IMR-90 (cell line): ENCODE measurements at regions not wholly inside any gene's neighbourhood (a gene's known extent, or its start where the extent isn't known, plus 50 kb on each side); places are given as distances from the start of the nearest gene placed in this dataset.

ENCODE experiments used
- ATAC-seq: fragments of 200-7000 bp; cut with Tn5 transposase; 2 replicates; pipeline ENCODE4 v1.9.1; 2020; ENCODE audit warnings: low read depth, mild to moderate bottlenecking, moderate library complexity
- BruUV-seq: library from RNA; stranded (reverse); fragments of 400-500 nt; replicated peaks from 2 replicates; lab custom pipeline; 2021; lab: Mats Ljungman, UMichigan
- CTCF ChIA-PET: fragments of 300-600 bp; formaldehyde crosslinking; extraction: SDS; loops from one replicate; lab custom pipeline; 2021; ENCODE audit warnings: antibody characterized with exemption; lab: Yijun Ruan, JAX
- POLR2A ChIA-PET: fragments of 300-600 bp; sonication (Branson Sonifier 250); formaldehyde crosslinking; loops from one replicate; lab custom pipeline; 2022; ENCODE audit warnings: antibody characterized with exemption; ENCODE audit not compliant: unreplicated experiment; lab: Charles Lee
- DNase-seq: peaks from one replicate; pipeline ENCODE4 v3.0.0; 2013
- H2AFZ ChIP-seq: replicated peaks from 2 replicates; pipeline ENCODE3; 2013; ENCODE audit warnings: low read length, mild to moderate bottlenecking; ENCODE audit not compliant: poor library complexity
- H2AK5ac ChIP-seq: 2 replicates; pipeline ENCODE4 v1.6.1; 2013; ENCODE audit warnings: low read depth, low read length, inconsistent platforms
- H2AK9ac ChIP-seq: replicated peaks from 2 replicates; pipeline ENCODE3; 2013; ENCODE audit warnings: mild to moderate bottlenecking, low read depth, low read length, moderate library complexity; ENCODE audit not compliant: poor library complexity
- H2BK120ac ChIP-seq: 2 replicates; pipeline ENCODE4 v1.6.1; 2013; ENCODE audit warnings: low read depth, low read length, inconsistent platforms
- H2BK15ac ChIP-seq: 3 replicates; pipeline ENCODE4 v1.6.1; 2013; ENCODE audit warnings: low read depth, low read length, inconsistent platforms
- H2BK20ac ChIP-seq: 2 replicates; pipeline ENCODE4 v1.6.1; 2013; ENCODE audit warnings: low read depth, mild to moderate bottlenecking, inconsistent platforms, low read length, moderate library complexity
- H2BK5ac ChIP-seq: 2 replicates; pipeline ENCODE4 v1.6.1; 2013; ENCODE audit warnings: mild to moderate bottlenecking, low read depth, low read length, inconsistent platforms; ENCODE audit not compliant: poor library complexity, severe bottlenecking
- H3K14ac ChIP-seq: replicated peaks from 2 replicates; pipeline ENCODE4 v1.6.1; 2013; ENCODE audit warnings: low read depth, low read length, inconsistent platforms
- H3K18ac ChIP-seq: 2 replicates; pipeline ENCODE4 v1.6.1; 2013; ENCODE audit warnings: low read depth, low read length, control low read depth
- H3K23ac ChIP-seq: 2 replicates; pipeline ENCODE4 v1.6.1; 2013; ENCODE audit warnings: low read depth, low read length, inconsistent platforms
- H3K27ac ChIP-seq: 2 replicates; pipeline ENCODE4 v1.5.1; 2013; ENCODE audit warnings: mild to moderate bottlenecking, control low read depth, low read length; ENCODE audit not compliant: insufficient read depth
- H3K27me3 ChIP-seq: 2 replicates; pipeline ENCODE4 v1.6.1; 2013; ENCODE audit warnings: low read length; ENCODE audit not compliant: control insufficient read depth, insufficient read depth
- H3K36me3 ChIP-seq: 2 replicates; pipeline ENCODE4 v1.6.1; 2013; ENCODE audit warnings: low read length, mixed read lengths; ENCODE audit not compliant: control insufficient read depth, insufficient read depth
- H3K4ac ChIP-seq: 2 replicates; pipeline ENCODE4 v1.6.1; 2013; ENCODE audit warnings: low read depth, low read length, inconsistent platforms
- H3K4me1 ChIP-seq: 2 replicates; pipeline ENCODE4 v1.6.1; 2013; ENCODE audit warnings: low read length, mixed read lengths; ENCODE audit not compliant: control insufficient read depth, insufficient read depth
- H3K4me2 ChIP-seq: 2 replicates; pipeline ENCODE4 v1.6.1; 2013; ENCODE audit warnings: low read depth, mild to moderate bottlenecking, control low read depth, low read length, moderate library complexity
- H3K4me3 ChIP-seq: 2 replicates; pipeline ENCODE4 v1.5.1; 2013; ENCODE audit warnings: low read depth, mild to moderate bottlenecking, control low read depth, low read length, moderate library complexity; ENCODE audit not compliant: insufficient read depth
- H3K56ac ChIP-seq: 2 replicates; pipeline ENCODE4 v1.6.1; 2013; ENCODE audit warnings: low read length, inconsistent platforms; ENCODE audit not compliant: insufficient read depth; ENCODE audit errors: extremely low read depth
- H3K79me1 ChIP-seq, 2 experiments: 2 replicates each; pipeline ENCODE4 v1.6.1; 2013; ENCODE audit warnings: low read length in 2 of 2, inconsistent platforms in 1 of 2, low read depth in 1 of 2
- H3K9ac ChIP-seq: 2 replicates; pipeline ENCODE4 v1.6.1; 2013; ENCODE audit warnings: low read depth, low read length, control low read depth
- H3K9me1 ChIP-seq: 2 replicates; pipeline ENCODE4 v1.6.1; 2013; ENCODE audit warnings: low read length, inconsistent platforms; ENCODE audit not compliant: insufficient read depth
- H3K9me3 ChIP-seq: 2 replicates; pipeline ENCODE4 v1.6.1; 2013; ENCODE audit warnings: low read length; ENCODE audit not compliant: control insufficient read depth, insufficient read depth
- H4K20me1 ChIP-seq: 2 replicates; pipeline ENCODE4 v1.6.1; 2013; ENCODE audit warnings: low read length, inconsistent platforms; ENCODE audit not compliant: insufficient read depth
- H4K5ac ChIP-seq: 2 replicates; pipeline ENCODE4 v1.6.1; 2013; ENCODE audit warnings: mild to moderate bottlenecking, low read depth, low read length, control low read depth
- H4K8ac ChIP-seq, 2 experiments: 2 replicates each; pipeline ENCODE4 v1.6.1; 2013; ENCODE audit warnings: low read depth in 2 of 2, low read length in 2 of 2, control low read depth in 1 of 2, inconsistent platforms in 1 of 2
- H4K91ac ChIP-seq: 2 replicates; pipeline ENCODE4 v1.6.1; 2013; ENCODE audit warnings: low read depth, low read length, inconsistent platforms; ENCODE audit not compliant: insufficient read depth
- CHD1 ChIP-seq: IDR thresholded peaks from 2 replicates; pipeline ENCODE4 v1.6.1; 2012; ENCODE audit warnings: low read depth, low read length, improper control_type of control experiment
- ELK1 ChIP-seq: fragments of 150-350 bp; IDR thresholded peaks from 2 replicates; pipeline ENCODE4 v1.6.1; 2016; ENCODE audit warnings: low read depth, mild to moderate bottlenecking, low read length, moderate library complexity, borderline replicate concordance
- MAZ ChIP-seq: IDR thresholded peaks from 2 replicates; pipeline ENCODE4 v1.6.1; 2012; ENCODE audit warnings: low read depth, mild to moderate bottlenecking, low read length, improper control_type of control experiment, moderate library complexity, borderline replicate concordance
- MXI1 ChIP-seq: IDR thresholded peaks from 2 replicates; pipeline ENCODE4 v1.6.1; 2012; ENCODE audit warnings: low read depth, mild to moderate bottlenecking, low read length, moderate library complexity, borderline replicate concordance
- NFE2L2 ChIP-seq: fragments of 150-350 bp; IDR thresholded peaks from 2 replicates; pipeline ENCODE4 v1.6.1; 2016; ENCODE audit warnings: low read depth, mild to moderate bottlenecking, low read length
- POLR2A ChIP-seq: IDR thresholded peaks from 2 replicates; pipeline ENCODE4 v1.6.1; 2012; ENCODE audit warnings: mild to moderate bottlenecking, low read depth, low read length
- RAD21 ChIP-seq: IDR thresholded peaks from 2 replicates; pipeline ENCODE4 v1.6.1; 2012; ENCODE audit warnings: low read length, improper control_type of control experiment
- SMC3 ChIP-seq: fragments of 150-350 bp; IDR thresholded peaks from 2 replicates; pipeline ENCODE4 v1.6.1; 2016; ENCODE audit warnings: low read depth, mild to moderate bottlenecking, antibody characterized with exemption, low read length, moderate library complexity
- WGBS, 2 experiments: methylation state at CpG; one replicate each; pipeline versions ENCODE4 v1.1.5 to v1.1.7; 2013; ENCODE audit warnings: missing lambda C conversion rate in 2 of 2; ENCODE audit not compliant: insufficient read length in 1 of 2; ENCODE audit errors: extremely low coverage in 2 of 2; 5-methylcytosine and 5-hydroxymethylcytosine counted together
- dilution Hi-C: fragments of 300-500 bp; cut with HindIII; formaldehyde crosslinking; loops from one replicate; pipeline ENCODE4 v1.14.3; 2018; ENCODE audit warnings: low sequenced_read_pairs; ENCODE audit not compliant: unreplicated experiment
- in situ Hi-C: fragments of 300-500 bp; cut with MboI; formaldehyde crosslinking; loops from 3 replicates; pipeline ENCODE4 v1.14.3; 2019; ENCODE audit warnings: low sequenced_read_pairs, inconsistent platforms, mixed read lengths
- intact Hi-C: fragments of 100-400 bp; cut with micrococcal nuclease; formaldehyde crosslinking; loops from 2 replicates; pipeline ENCODE4 v1.10.0; 2022
- TF ChIP-seq, protein P1 (sequence below): conservative IDR thresholded peaks from 2 replicates; pipeline ENCODE4 v1.5.1; 2012; ENCODE audit warnings: mild to moderate bottlenecking, low read depth, low read length, improper control_type of control experiment

DNA sequence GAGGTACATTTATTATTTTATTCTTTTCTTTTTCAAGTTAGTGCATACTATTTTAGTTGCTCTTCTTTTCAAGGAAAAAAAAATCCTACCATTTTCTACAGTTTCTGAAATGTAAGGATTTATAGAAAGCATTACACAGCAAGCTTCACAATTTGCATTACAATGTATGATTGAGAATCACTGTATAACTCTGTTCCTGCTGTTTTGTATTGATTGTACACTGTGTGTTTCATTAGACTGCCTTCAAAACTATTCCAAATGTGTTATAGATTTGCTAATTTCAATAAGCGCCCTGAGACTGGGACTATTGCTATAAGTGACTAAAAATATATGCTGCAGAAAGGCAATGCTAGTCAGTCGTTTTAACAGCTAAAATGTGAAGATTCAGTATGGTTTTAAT is 479.7 kb upstream of the EYS start:
- Histone ChIP-seq H2BK5ac (no peak overlapping the region), H3K23ac (no peak overlapping the region), H2BK15ac (no peak overlapping the region), H4K91ac (no peak overlapping the region), H3K27ac (no peak overlapping the region), H3K4me1 (no peaks in the 10 kb centered on the region), H2AK5ac (no peak overlapping the region), H3K9me1 (no peaks in the 10 kb centered on the region), H3K56ac (no peak overlapping the region), H3K14ac (no peak overlapping the region), H2BK20ac (no peak overlapping the region), H3K79me1 (no peaks in the 10 kb centered on the region), H4K20me1 (no peaks in the 10 kb centered on the region), H3K4ac (no peak overlapping the region), H3K4me3 (no peak overlapping the region), H2AK9ac (no peak overlapping the region), H3K4me2 (no peak overlapping the region), H3K9me3 (no peaks in the 10 kb centered on the region; the same call in 1 of the 2 replicates), H3K9ac (no peak overlapping the region), H2AFZ (no peak overlapping the region), H3K36me3 (no peaks in the 10 kb centered on the region), H2BK120ac (no peak overlapping the region), H3K18ac (no peak overlapping the region), H4K5ac (no peak overlapping the region), H3K27me3 (no peaks in the 10 kb centered on the region), H4K8ac (no peak overlapping the region)
- no peak for ATAC-seq
- TF ChIP-seq POLR2A (no peak), ELK1 (no peak), MAZ (no peak), CHD1 (no peak), MXI1 (no peak), RAD21 (no peak), NFE2L2 (no peak), SMC3 (no peak)
- TF ChIP-seq, protein P1, sequence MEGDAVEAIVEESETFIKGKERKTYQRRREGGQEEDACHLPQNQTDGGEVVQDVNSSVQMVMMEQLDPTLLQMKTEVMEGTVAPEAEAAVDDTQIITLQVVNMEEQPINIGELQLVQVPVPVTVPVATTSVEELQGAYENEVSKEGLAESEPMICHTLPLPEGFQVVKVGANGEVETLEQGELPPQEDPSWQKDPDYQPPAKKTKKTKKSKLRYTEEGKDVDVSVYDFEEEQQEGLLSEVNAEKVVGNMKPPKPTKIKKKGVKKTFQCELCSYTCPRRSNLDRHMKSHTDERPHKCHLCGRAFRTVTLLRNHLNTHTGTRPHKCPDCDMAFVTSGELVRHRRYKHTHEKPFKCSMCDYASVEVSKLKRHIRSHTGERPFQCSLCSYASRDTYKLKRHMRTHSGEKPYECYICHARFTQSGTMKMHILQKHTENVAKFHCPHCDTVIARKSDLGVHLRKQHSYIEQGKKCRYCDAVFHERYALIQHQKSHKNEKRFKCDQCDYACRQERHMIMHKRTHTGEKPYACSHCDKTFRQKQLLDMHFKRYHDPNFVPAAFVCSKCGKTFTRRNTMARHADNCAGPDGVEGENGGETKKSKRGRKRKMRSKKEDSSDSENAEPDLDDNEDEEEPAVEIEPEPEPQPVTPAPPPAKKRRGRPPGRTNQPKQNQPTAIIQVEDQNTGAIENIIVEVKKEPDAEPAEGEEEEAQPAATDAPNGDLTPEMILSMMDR = no peak
- ChIA-PET POLR2A (no interaction called here), CTCF (no interaction called here)
- no TSS peak for BruUV-seq
- dilution Hi-C loops = no loop called here
- in situ Hi-C loops = no loop called here
- no peak for DNase-seq
- WGBS, 2 experiments = no CpG with 5 or more reads among the region's 2 CpGs
- intact Hi-C loops = no loop called here
